ENCODE measurements at regions not wholly inside any gene's neighbourhood (a gene's known extent, or its start where the extent isn't known, plus 50 kb on each side); places are given as distances from the start of the nearest gene placed in this dataset.
"Not testable (repeated sequence)": the region's sequence is repeated elsewhere in the genome, so short reads cannot be mapped to it uniquely, and the experiment has no call there.

GRCh38 chr6:141208101-141208500 is 924.6 kb upstream of the GJE1 start:
- no peak for DNase-seq

DNA sequence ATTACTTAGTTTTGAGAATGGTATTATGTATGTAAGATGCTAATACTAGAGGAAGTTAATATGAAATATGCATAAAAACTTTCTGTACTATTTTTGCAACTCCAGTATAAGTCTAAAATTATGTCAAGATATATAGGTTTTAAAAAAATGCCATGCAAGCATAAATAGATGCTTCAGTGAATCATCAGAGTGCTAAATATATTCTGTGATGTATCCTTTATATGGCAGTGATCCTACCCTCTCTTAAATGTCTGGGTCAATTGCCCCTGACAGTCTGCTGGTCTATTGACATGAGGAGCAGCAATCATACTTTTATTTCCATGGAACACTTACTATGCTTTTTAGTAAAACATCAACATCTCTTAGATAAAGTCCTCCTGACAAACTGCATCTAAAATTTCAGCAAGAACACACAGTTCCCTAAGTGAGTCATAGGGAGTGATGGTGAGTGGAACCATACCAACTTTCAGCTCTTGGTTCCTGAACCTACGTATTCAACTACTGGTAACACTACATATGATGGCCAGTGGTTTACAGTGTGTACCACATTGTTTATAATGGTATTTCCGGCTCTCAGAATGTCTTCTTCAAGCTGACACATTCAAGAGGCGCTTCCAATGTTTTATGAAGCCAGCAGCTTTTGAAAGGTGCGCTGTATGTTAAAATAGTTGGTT is 928.7 kb upstream of the GJE1 start:
- no peak for DNase-seq

DNA sequence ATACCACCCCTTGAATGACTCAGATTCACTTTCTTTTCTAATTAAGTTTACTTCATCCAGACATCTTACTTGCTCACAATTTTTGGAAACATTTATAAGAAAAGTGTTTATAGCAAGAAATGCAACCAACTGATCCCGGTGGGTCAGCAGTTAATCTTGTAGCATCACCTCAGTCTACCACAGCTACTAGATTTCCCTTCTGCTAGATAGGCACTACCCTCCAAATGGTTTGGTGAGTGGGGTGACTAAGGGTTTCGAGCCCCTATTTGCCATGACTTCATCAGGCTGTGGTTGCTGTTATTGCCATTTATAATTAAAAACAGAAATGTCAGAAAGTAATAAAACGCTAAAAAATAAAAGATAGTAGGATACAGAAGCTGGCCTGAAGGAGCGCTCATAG is 930.1 kb upstream of the GJE1 start:
- DNase-seq, result no peak

DNA sequence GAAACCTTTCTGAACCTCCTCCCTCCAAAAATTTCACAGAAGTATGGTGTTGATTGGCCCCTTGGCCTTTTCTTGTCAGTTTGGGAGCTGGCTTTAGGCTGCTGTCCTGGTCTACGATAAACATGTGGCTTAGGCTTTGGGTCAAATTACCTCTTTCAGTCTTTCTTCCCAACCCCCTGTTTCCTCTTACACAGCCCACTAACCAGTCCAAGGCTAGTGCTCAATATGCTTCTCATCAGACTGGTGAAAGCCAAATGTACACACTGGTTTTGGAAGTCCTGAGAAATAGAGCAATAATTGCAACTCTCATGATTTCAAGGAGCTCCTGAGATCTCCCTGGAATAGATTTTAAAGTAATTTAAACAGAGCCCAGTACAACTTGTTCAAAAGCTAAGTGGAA is 933.7 kb upstream of the GJE1 start:
- DNase-seq, result peak; percentile 4

GRCh38 chr6:141195251-141195832 is 937.4 kb upstream of the GJE1 start:
- DNase-seq, result no peak

DNA sequence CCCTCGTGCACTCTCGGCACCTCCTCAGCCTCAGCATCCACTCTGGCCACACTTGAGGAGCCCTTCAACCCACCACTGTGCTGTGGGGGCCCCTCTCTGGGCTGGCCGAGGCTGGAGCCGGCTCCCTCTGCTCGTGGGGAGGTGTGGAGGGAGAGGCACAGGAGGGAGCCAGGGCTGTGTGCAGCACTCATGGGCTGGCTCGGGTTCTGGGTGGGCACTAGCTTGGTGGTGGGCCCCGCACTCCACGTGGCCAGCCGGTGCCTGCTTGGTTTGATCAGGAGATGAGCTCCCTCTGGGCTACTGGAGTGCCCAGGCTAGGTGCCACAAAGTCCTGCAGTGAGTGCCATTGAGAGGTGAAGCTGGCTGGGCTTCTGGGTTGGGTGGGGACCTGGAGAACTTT is 949.4 kb upstream of the GJE1 start:
- no peak for DNase-seq

- not testable (repeated sequence) for DNase-seq
These were observed 957.3 kb upstream of the GJE1 start for GRCh38 chr6:141175458-141175857.

DNA sequence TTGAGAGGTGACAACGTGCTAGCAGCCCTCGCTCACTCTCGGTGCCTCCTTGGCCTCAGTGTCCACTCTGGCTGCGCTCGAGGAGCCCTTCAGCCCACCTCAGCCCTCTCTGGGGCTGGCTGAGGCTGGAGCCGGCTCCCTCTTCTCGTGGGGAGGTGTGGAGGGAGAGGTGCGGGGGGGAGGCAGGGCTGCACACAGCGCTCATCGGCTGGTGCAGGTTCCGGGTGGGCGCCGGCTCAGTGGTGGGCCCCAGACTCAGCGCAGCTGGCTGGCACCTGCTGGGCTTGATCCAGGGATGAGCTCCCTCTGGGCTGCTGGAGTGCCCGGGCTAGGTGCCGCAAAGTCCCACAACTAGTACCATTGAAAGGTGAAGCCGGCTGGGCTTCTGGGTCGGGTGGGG is 957.8 kb upstream of the GJE1 start:
- no peak for DNase-seq

- no peak for DNase-seq
These were observed 959.2 kb upstream of the GJE1 start for GRCh38 chr6:141173529-141173928.

GRCh38 chr6:141169419-141169818 is 963.3 kb upstream of the GJE1 start:
- no peak for DNase-seq

- no peak for DNase-seq
These were observed 964.8 kb upstream of the GJE1 start for GRCh38 chr6:141167945-141168344.

GRCh38 chr6:141165002-141165665 is 967.6 kb upstream of the GJE1 start:
- DNase-seq, result peak; percentile 90

- no peak for DNase-seq
These were observed 968.5 kb upstream of the GJE1 start for GRCh38 chr6:141164042-141164743.

DNA sequence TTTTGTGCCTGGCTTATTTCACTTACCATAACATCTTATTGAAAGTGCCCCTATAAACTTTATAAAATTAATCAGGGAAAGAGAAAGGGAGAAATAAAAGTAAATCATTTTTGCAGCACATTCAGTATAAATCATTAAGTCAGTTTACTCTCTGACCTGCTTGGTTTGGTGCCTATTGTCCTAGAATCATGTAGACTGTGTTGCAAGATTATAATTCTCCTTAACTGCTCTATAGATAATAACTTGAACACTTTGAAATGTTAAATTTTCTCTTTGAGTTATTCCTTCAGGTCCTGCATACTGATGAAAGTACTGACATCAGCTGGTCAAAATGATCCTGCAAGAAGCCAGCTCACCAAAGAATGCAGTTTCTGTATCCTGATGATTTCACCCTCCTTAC is 969.6 kb upstream of the GJE1 start:
- DNase-seq, result no peak

- no peak for DNase-seq
These were observed 974.0 kb upstream of the GJE1 start for GRCh38 chr6:141158740-141159139.

DNA sequence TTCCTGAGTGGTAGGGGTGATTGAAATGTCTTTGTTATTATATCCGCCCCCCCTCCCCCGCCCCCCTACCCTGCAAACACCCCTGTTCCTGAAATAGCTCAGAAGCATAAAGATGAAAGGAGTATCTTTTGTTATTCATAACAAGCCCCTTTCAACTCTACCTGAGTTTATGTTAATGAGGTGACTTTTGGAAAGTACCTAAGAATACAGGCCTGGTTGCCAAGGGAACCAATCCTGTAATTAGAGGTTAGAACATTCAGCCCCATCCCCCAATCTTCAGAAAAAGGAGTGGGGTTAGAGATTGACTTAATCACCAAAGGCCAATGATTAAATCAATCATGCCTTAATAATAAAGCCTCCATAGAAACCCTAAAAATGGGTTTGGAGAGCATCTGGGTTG is 979.2 kb upstream of the GJE1 start:
- no peak for DNase-seq

GRCh38 chr6:141152951-141153350 is 979.8 kb upstream of the GJE1 start:
- no peak for DNase-seq

GRCh38 chr6:141151710-141152417 is 980.9 kb upstream of the GJE1 start:
- DNase-seq, result no peak

- no peak for DNase-seq
These were observed 990.9 kb upstream of the GJE1 start for GRCh38 chr6:141141870-141142269.

DNA sequence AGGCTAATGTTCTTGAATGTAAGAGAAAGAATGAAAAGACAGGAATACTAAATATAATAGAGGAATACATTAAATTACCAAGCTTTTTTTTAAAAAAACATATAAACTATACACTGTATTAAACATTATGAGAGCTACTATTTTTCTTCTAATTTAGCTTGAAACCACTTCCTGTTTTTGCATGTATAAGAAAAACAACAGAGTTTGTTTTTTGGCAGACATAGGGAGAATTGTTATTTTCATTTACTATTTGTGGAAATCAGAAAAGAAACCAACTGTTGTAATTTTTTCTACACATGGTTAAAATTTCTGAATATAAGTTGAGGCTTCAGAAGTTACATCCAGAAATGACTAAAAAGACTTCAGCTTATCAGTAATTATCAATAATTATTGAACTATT is 991.8 kb upstream of the GJE1 start:
- DNase-seq, result no peak

GRCh38 chr6:141139461-141139860 is 993.3 kb upstream of the GJE1 start:
- no peak for DNase-seq

DNA sequence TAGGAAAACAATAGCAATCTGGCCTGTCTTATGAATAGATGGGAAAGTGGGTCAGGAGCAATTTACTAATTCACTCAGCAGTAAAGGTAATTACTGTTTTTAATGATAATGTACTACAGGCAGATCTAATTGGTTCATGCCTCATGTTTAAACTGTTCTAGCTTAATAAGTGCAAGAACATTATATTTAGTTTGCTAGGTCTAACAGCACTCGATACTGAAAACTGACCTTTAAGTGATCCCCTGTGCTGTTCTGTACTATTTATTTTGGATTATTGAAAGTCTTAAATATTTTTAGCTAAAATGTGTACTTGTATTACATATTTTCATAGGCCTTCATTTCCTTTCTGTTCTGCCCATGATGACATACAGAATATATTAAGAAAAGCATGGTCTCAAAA is 998.0 kb upstream of the GJE1 start:
- DNase-seq, result no peak

DNA sequence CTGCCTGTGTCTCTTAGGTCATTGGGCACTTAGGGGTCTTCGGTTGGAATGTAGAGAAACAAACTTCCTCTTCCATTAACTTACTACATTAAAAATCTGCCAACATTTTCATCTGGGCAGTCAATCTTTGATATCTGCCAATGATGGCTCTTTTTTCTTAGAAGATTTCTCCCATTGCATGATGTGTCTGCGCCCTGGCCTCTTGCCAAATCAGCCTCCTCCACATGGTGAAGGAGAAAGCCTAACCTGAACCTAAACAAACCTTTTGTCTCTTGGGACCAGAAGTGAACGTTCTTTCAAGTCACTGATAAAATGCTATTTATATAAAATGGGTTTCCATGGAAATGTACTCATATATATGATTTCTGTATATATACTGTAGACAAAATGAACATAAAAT is 998.9 kb upstream of the GJE1 start:
- DNase-seq, result no peak

Data from DMS79 (cell line).